Testis (tissue), 2 donors: ENCODE measurements at regions not wholly inside any gene's neighbourhood (a gene's known extent, or its start where the extent isn't known, plus 50 kb on each side); places are given as distances from the start of the nearest gene placed in this dataset.

ENCODE experiments used
- DNase-seq: peaks from one replicate; pipeline ENCODE4 v3.0.0-alpha.2; 2019
- H3K27ac ChIP-seq, 2 donors: fragments of 200-600 bp; sonication (generic); one replicate each; pipeline ENCODE4 v1.5.1; 2019
- H3K27me3 ChIP-seq: fragments of 200-600 bp; sonication (generic); one replicate; pipeline ENCODE4 v1.5.1; 2019
- H3K36me3 ChIP-seq: fragments of 200-600 bp; sonication (generic); one replicate; pipeline ENCODE4 v1.5.1; 2017; ENCODE audit warnings: low read depth; ENCODE audit errors: missing control alignments
- H3K4me1 ChIP-seq: fragments of 200-600 bp; sonication (generic); one replicate; pipeline ENCODE4 v1.5.1; 2019
- H3K4me3 ChIP-seq, 2 donors: fragments of 200-600 bp; sonication (generic); one replicate each; pipeline ENCODE4 v1.5.1; 2017 to 2019
- H3K9me3 ChIP-seq: fragments of 200-600 bp; sonication (generic); one replicate; pipeline ENCODE4 v1.5.1; 2017
- POLR2A ChIP-seq: fragments of 450-650 bp; IDR thresholded peaks from one replicate; pipeline ENCODE4 v1.6.1; 2017; ENCODE audit warnings: antibody characterized with exemption, mild to moderate bottlenecking, moderate library complexity
- WGBS, 2 donors: methylation state at CpG; one replicate each; pipeline ENCODE4 v1.1.5; 2018; 5-methylcytosine and 5-hydroxymethylcytosine counted together
- intact Hi-C: fragments of 100-400 bp; cut with DNase I; formaldehyde crosslinking; loops from one replicate; pipeline ENCODE4 v1.15.1; 2023; ENCODE audit warnings: low total_unique reads
- TF ChIP-seq, protein P1 (sequence below), 3 experiments: fragments of 450-650 bp in 2 of 3; fragments of 200-600 bp in 1 of 3; sonication (generic) in 1 of 3; IDR thresholded peaks; one replicate each; pipeline ENCODE4 v1.5.1; 2016 to 2019; ENCODE audit warnings: antibody characterized with exemption in 3 of 3, mild to moderate bottlenecking in 2 of 3, moderate library complexity in 1 of 3

DNA sequence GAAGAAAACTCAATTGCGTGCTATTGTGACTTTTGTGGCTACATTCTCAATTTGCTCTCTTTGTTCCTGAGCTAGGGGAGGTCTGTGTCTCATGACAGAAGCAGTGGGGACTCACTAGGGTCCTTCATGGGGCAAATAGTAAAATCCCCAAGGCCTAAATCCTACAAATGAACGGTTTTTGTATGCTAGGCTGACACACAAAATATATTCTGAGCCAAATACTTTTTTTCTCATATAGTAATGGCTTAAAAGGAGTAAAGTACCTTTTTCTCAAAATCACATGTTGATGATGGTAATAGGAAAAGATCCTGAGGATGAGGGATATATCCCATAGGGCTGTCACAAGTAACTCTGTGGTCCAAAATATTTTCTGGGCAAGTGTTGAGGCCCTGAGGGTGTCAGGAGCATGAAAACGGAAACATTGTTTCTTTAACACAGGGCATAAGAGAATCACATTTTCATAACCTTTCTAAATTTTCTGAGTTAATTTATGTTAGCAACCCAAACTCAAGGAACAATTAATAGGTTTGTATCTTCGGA is 77.5 kb upstream of the CNTNAP4 start:
- Histone ChIP-seq H3K4me3 (no peak overlapping the region), H3K27me3 (no peaks in the 10 kb centered on the region), H3K4me1 (no peaks in the 10 kb centered on the region), H3K27ac (no peak overlapping the region), H3K9me3 (no peaks in the 10 kb centered on the region), H3K36me3 (no peaks in the 10 kb centered on the region)
- no peak for TF ChIP-seq POLR2A
- TF ChIP-seq, protein P1, sequence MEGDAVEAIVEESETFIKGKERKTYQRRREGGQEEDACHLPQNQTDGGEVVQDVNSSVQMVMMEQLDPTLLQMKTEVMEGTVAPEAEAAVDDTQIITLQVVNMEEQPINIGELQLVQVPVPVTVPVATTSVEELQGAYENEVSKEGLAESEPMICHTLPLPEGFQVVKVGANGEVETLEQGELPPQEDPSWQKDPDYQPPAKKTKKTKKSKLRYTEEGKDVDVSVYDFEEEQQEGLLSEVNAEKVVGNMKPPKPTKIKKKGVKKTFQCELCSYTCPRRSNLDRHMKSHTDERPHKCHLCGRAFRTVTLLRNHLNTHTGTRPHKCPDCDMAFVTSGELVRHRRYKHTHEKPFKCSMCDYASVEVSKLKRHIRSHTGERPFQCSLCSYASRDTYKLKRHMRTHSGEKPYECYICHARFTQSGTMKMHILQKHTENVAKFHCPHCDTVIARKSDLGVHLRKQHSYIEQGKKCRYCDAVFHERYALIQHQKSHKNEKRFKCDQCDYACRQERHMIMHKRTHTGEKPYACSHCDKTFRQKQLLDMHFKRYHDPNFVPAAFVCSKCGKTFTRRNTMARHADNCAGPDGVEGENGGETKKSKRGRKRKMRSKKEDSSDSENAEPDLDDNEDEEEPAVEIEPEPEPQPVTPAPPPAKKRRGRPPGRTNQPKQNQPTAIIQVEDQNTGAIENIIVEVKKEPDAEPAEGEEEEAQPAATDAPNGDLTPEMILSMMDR (IDR thresholded peaks at IDR 0.05), result no peak
- DNase-seq, result no peak
- intact Hi-C loops, result no loop called here
- WGBS, 2 donors, result 60 to 73% methylated on average over 4 of the region's 4 CpGs

DNA sequence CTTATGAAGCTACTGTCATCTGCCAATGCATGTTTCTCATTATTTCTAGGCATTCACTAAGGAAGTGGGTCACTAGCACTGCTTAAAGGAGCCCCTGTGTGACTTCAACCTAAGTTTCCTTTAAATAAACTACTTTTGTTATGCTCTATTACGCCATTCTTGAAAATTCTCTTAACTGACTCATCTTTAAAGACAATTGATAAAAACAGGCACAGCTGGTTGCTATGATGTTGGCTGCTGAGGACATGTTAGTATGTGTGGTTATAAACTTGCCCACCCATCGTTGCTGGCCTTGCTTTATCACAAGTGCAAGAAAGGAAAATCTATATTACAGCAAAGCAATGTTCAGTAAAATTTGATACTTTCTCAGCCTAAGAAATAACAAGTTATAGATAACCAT is 75.8 kb upstream of the CNTNAP4 start:
- TF ChIP-seq POLR2A, result no peak
- TF ChIP-seq, protein P1 (IDR thresholded peaks at IDR 0.05), result no peak
- Histone ChIP-seq H3K9me3 (no peaks in the 10 kb centered on the region), H3K27me3 (no peaks in the 10 kb centered on the region), H3K27ac (no peak overlapping the region), H3K4me1 (no peaks in the 10 kb centered on the region), H3K4me3 (no peak overlapping the region), H3K36me3 (no peaks in the 10 kb centered on the region)
- no peak for DNase-seq
- 45 to 66% methylated on average over 2 of the region's 2 CpGs for WGBS, 2 donors
- intact Hi-C loops, result no loop called here

DNA sequence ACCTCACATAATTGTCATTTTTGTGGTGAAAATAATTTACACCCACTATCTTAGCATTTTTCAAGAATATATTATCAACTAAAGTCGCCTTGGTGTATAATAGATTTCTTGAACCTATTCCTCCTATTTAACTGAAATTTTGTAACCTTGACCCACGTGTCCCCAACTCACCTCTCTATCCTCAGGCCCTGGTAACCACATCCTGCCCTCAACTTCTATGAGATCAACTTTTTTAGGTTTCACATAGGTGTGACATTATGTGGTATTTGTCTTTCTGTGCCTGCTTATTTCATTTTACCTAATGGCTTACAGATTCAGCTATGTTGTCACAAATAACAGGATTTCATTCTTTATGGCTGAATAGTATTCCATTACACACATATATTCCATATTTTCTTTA is 73.0 kb upstream of the CNTNAP4 start:
- Histone ChIP-seq H3K9me3 (no peaks in the 10 kb centered on the region), H3K36me3 (no peaks in the 10 kb centered on the region), H3K4me1 (no peaks in the 10 kb centered on the region), H3K27ac (no peak overlapping the region), H3K4me3 (no peak overlapping the region), H3K27me3 (no peaks in the 10 kb centered on the region)
- TF ChIP-seq, protein P1 (IDR thresholded peaks at IDR 0.05), result no peak
- TF ChIP-seq POLR2A, result no peak
- intact Hi-C loops, result no loop called here
- DNase-seq, result no peak
- WGBS, 2 donors, result 59 to 67% methylated on average over 2 of the region's 2 CpGs

DNA sequence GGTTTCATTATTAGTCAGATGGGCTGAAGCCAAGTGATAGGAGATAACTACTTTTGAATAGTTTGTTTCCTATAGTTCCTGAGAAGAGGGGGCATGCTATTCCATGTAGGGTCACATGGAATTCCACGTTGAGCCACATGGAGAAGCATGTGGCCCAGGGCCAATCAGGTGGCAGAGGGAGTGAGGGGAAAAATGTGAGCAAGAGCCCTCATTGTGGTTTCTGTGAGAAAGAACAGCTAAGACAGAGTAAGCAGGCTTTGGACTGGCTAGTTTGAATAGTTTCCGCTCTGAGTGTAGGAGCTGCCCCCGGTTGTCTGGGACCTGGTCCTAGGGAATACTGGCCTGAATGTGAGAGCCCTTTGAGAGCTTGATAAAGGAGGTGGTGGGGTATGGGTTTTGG is 69.9 kb upstream of the CNTNAP4 start:
- no peaks in the 10 kb centered on the region for H3K27me3 ChIP-seq
- 48 to 57% methylated on average over 3 of the region's 3 CpGs for WGBS, 2 donors
- TF ChIP-seq, protein P1 (IDR thresholded peaks at IDR 0.05), result no peak
- TF ChIP-seq POLR2A, result no peak

DNA sequence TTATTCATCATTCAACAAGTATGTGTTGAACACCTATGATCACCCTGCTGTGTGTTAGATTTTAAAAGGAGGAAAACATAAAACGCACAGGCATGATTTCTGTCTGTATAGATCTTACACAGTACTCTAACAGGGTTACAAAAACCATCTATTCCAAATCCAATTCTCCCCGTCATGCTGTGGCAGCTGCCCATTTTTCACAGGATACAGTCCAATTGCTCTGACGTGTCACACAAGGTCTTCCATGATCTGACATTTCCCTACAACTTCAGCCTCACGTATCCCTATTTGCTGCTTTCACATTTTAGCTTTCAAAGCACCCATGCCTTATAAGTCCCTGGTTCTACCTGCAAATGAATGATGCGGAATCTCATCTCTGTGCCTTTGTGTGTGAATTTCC is 67.0 kb upstream of the CNTNAP4 start:
- H3K4me1 ChIP-seq, result no peaks in the 10 kb centered on the region
- no peak for DNase-seq
- no peak overlapping the region for H3K4me3 ChIP-seq
- 76 to 77% methylated on average over 5 of the region's 5 CpGs for WGBS, 2 donors
- H3K27me3 ChIP-seq, result no peaks in the 10 kb centered on the region
- TF ChIP-seq, protein P1 (IDR thresholded peaks at IDR 0.05), result no peak
- TF ChIP-seq POLR2A, result no peak
- H3K36me3 ChIP-seq, result no peaks in the 10 kb centered on the region
- no peaks in the 10 kb centered on the region for H3K9me3 ChIP-seq
- intact Hi-C loops, result no loop called here
- no peak overlapping the region for H3K27ac ChIP-seq

More for the DNA sequence above, 69.9 kb upstream of the CNTNAP4 start:
- intact Hi-C loops, result no loop called here
- H3K27ac ChIP-seq, result no peak overlapping the region
- H3K4me3 ChIP-seq, result no peak overlapping the region
- H3K36me3 ChIP-seq, result no peaks in the 10 kb centered on the region
- DNase-seq, result no peak
- H3K9me3 ChIP-seq, result no peaks in the 10 kb centered on the region
- no peaks in the 10 kb centered on the region for H3K4me1 ChIP-seq
